ENCODE measurements at regions not wholly inside any gene's neighbourhood (a gene's known extent, or its start where the extent isn't known, plus 50 kb on each side); places are given as distances from the start of the nearest gene placed in this dataset.

DNA sequence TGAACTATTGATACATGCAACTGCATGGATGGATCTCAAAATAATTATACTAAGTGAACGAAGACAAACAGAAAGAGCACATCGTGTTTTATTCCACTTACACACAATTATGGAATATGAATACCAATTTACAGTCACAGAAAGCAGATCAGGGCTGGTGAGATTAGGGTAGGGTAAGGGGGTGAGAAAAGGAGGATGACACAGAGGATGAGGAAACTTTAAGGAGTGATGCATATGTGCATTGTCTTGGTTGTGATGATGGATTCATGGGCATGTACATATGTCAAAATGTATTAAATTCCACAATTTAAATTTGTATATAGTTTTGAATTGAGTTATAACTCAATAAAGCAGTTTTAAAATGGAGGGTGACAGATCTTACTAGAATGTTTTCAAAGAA lies 548.9 kb downstream of the PYDC2 start:
- TF ChIP-seq POLR2A (IDR thresholded peaks at IDR 0.05; ENCODE audit: low read depth, low read length) (no peak), TAF1 (IDR thresholded peaks at IDR 0.05; ENCODE audit: low read depth, low read length) (no peak)

All from GM12891 (cell line).